ENCODE measurements at regions not wholly inside any gene's neighbourhood (a gene's known extent, or its start where the extent isn't known, plus 50 kb on each side); places are given as distances from the start of the nearest gene placed in this dataset.

GRCh38 chr20:56706867-56707360, 77.8 kb downstream of the TFAP2C start:
- H4K8ac ChIP-seq (replicated peaks; ENCODE audit: insufficient read length, low read depth, low read length), result no peak overlapping the region
- no peak overlapping the region for H2AK5ac ChIP-seq (ENCODE audit: insufficient read length, low read length)
- 0 out of 5 replicates have a peak, but pooled peaks cover 0 to 1% of the 10 kb centered on the region in 2 experiments for H3K9me3 Mint-ChIP-seq
- H2AFZ ChIP-seq (ENCODE audit: low read length), result no peak overlapping the region
- H3K36me3 Mint-ChIP-seq (ENCODE audit: insufficient read depth in 1 of 3, low read depth in 3 of 3), result no peaks in the 10 kb centered on the region
- H2BK15ac ChIP-seq (ENCODE audit: low read depth, low read length), result no peak overlapping the region
- no peak for DNase-seq
- H3K27ac Mint-ChIP-seq, result no peak overlapping the region
- no peaks in the 10 kb centered on the region for H3K23me2 ChIP-seq (ENCODE audit: insufficient read length, low read depth, low read length, poor library complexity, severe bottlenecking)
- no peaks in the 10 kb centered on the region for H3K79me1 ChIP-seq (ENCODE audit: insufficient read depth, low read depth, low read length, poor library complexity, severe bottlenecking)
- no peak for TF ChIP-seq CTCF (conservative IDR thresholded peaks at IDR 0.05)
- no peaks in the 10 kb centered on the region for H3K9me3 ChIP-seq (ENCODE audit: control insufficient read depth, low read depth, low read length)
- no peaks in the 10 kb centered on the region for H3K79me2 ChIP-seq (ENCODE audit: insufficient read depth, low read length)
- no peak overlapping the region for H3K4ac ChIP-seq (ENCODE audit: low read depth, low read length)
- no CpG with 5 or more reads among the region's 6 CpGs for WGBS (ENCODE audit: extremely low coverage, insufficient read length, low lambda C conversion rate)
- H4K91ac ChIP-seq (ENCODE audit: insufficient read length, low read depth, low read length), result no peak overlapping the region
- no peak overlapping the region for H3K27ac ChIP-seq (ENCODE audit: insufficient read length, low read depth, low read length)
- no peak overlapping the region for H2BK120ac ChIP-seq (ENCODE audit: low read depth, low read length, poor library complexity, severe bottlenecking)
- peaks cover 15 to 27% of the 10 kb centered on the region in 2 experiments for H3K4me1 Mint-ChIP-seq
- no peak overlapping the region for H3K4me2 ChIP-seq (ENCODE audit: insufficient read depth, insufficient read length, low read length)
- no peak overlapping the region for H2BK12ac ChIP-seq (ENCODE audit: insufficient read length, low read depth, low read length)
- no peak overlapping the region for H2BK20ac ChIP-seq (ENCODE audit: low read depth, low read length, poor library complexity, severe bottlenecking)
- H4K5ac ChIP-seq (ENCODE audit: insufficient read length, low read depth, low read length), result no peak overlapping the region
- no peak overlapping the region for H3K14ac ChIP-seq (ENCODE audit: insufficient read depth, low read length)
- no peaks in the 10 kb centered on the region; the same call in 1 of the 2 replicates for H3K4me1 ChIP-seq (ENCODE audit: insufficient read depth, low read length)
- H3K9ac ChIP-seq (ENCODE audit: extremely low read depth, insufficient read length, low read length), result no peak overlapping the region
- H3K18ac ChIP-seq (ENCODE audit: insufficient read length, low read depth, low read length), result no peak overlapping the region
- no peak overlapping the region for H3K4me3 Mint-ChIP-seq
- H3K27me3 Mint-ChIP-seq (ENCODE audit: low read depth), result peaks cover 7% of the 10 kb centered on the region
- no peak overlapping the region for H3K23ac ChIP-seq (ENCODE audit: insufficient read length, low read depth, low read length)
- no peak overlapping the region for H3K56ac ChIP-seq (ENCODE audit: insufficient read length, low read depth, low read length)
- no peaks in the 10 kb centered on the region for H4K20me1 ChIP-seq (ENCODE audit: control insufficient read depth, insufficient read depth, insufficient read length)
- no peak overlapping the region for H2BK5ac ChIP-seq (ENCODE audit: insufficient read length, low read length)
- no peak overlapping the region for H3T11ph ChIP-seq (ENCODE audit: low read length)
- no peaks in the 10 kb centered on the region for H3K27me3 ChIP-seq (ENCODE audit: insufficient read depth, low read length)
